Erythroblast (primary cell): ENCODE measurements at regions not wholly inside any gene's neighbourhood (a gene's known extent, or its start where the extent isn't known, plus 50 kb on each side); places are given as distances from the start of the nearest gene placed in this dataset.

Experiments used
- GATA1 ChIP-seq: IDR thresholded peaks from 2 replicates; pipeline ENCODE4 v1.6.1; 2011; ENCODE audit warnings: low read depth, mild to moderate bottlenecking, control low read depth, low read length, moderate library complexity
- POLR2A ChIP-seq: IDR thresholded peaks from 2 replicates; pipeline ENCODE4 v1.6.1; 2011; ENCODE audit warnings: mild to moderate bottlenecking, low read length

GRCh38 chr19:27822336-27822735 lies 1390.6 kb downstream of the UQCRFS1 start:
- TF ChIP-seq POLR2A (no peak), GATA1 (no peak)
